Upper lobe of right lung (tissue), 1 donor: ENCODE measurements at regions not wholly inside any gene's neighbourhood (a gene's known extent, or its start where the extent isn't known, plus 50 kb on each side); places are given as distances from the start of the nearest gene placed in this dataset.

Experiments used
- ATAC-seq: fragments of 200-7000 bp; cut with Tn5 transposase; one replicate; pipeline ENCODE4 v1.9.1; 2020; ENCODE audit warnings: mild to moderate bottlenecking, moderate library complexity
- DNase-seq: peaks from one replicate; pipeline ENCODE4 v3.0.0-alpha.2; 2020
- H3K27ac ChIP-seq: fragments of 200-600 bp; one replicate; pipeline ENCODE4 v1.8.0; 2022
- H3K27me3 ChIP-seq: fragments of 200-600 bp; one replicate; pipeline ENCODE4 v1.8.0; 2022; ENCODE audit warnings: mild to moderate bottlenecking
- H3K36me3 ChIP-seq: fragments of 200-600 bp; one replicate; pipeline ENCODE4 v1.8.0; 2022
- H3K4me1 ChIP-seq: fragments of 200-600 bp; one replicate; pipeline ENCODE4 v1.8.0; 2022
- H3K4me3 ChIP-seq: fragments of 200-600 bp; one replicate; pipeline ENCODE4 v1.8.0; 2022; ENCODE audit warnings: mild to moderate bottlenecking
- H3K9me3 ChIP-seq: fragments of 200-600 bp; one replicate; pipeline ENCODE4 v1.8.0; 2022
- CTCF ChIP-seq: fragments of 200-600 bp; IDR thresholded peaks from one replicate; pipeline ENCODE4 v1.8.0; 2022; ENCODE audit warnings: antibody characterized with exemption
- intact Hi-C: fragments of 100-400 bp; cut with DNase I; formaldehyde crosslinking; loops from one replicate; pipeline ENCODE4 v1.11.0; 2022
- donor health status: DM: no; HTN: yes; CAD: no; lungs with severe emphysema.

GRCh38 chr4:119940557-119940956, 126.1 kb downstream of the MAD2L1 start:
- Histone ChIP-seq H3K27ac (no peak overlapping the region), H3K4me3 (no peak overlapping the region), H3K36me3 (no peaks in the 10 kb centered on the region), H3K9me3 (no peaks in the 10 kb centered on the region), H3K4me1 (no peaks in the 10 kb centered on the region), H3K27me3 (no peaks in the 10 kb centered on the region)
- no peak for TF ChIP-seq CTCF
- DNase-seq, result no peak
- intact Hi-C loops, result no loop called here
- ATAC-seq, result no peak

GRCh38 chr4:119939071-119939995, 127.3 kb downstream of the MAD2L1 start:
- no peak for ATAC-seq
- TF ChIP-seq CTCF, result no peak
- intact Hi-C loops, result no loop called here
- no peak overlapping the region for H3K4me3 ChIP-seq
- no peaks in the 10 kb centered on the region for H3K9me3 ChIP-seq
- H3K4me1 ChIP-seq, result no peaks in the 10 kb centered on the region
- no peak for DNase-seq
- H3K27me3 ChIP-seq, result no peaks in the 10 kb centered on the region
- H3K27ac ChIP-seq, result no peak overlapping the region
- H3K36me3 ChIP-seq, result no peaks in the 10 kb centered on the region

GRCh38 chr4:119937746-119938145, 128.9 kb downstream of the MAD2L1 start:
- no peak for DNase-seq
- H3K4me1 ChIP-seq, result no peaks in the 10 kb centered on the region
- H3K36me3 ChIP-seq, result no peaks in the 10 kb centered on the region
- no peak for TF ChIP-seq CTCF
- no peaks in the 10 kb centered on the region for H3K9me3 ChIP-seq
- intact Hi-C loops, result no loop called here
- H3K4me3 ChIP-seq, result no peak overlapping the region
- H3K27ac ChIP-seq, result no peak overlapping the region
- H3K27me3 ChIP-seq, result no peaks in the 10 kb centered on the region
- ATAC-seq, result no peak

GRCh38 chr4:119933606-119934005, 133.0 kb downstream of the MAD2L1 start:
- DNase-seq (no peak), ATAC-seq (no peak)
- no peaks in the 10 kb centered on the region for H3K36me3 ChIP-seq
- no peak overlapping the region for H3K27ac ChIP-seq
- intact Hi-C loops, result no loop called here
- H3K9me3 ChIP-seq, result no peaks in the 10 kb centered on the region
- no peak overlapping the region for H3K4me3 ChIP-seq
- TF ChIP-seq CTCF, result no peak
- no peaks in the 10 kb centered on the region for H3K27me3 ChIP-seq
- H3K4me1 ChIP-seq, result no peaks in the 10 kb centered on the region

GRCh38 chr4:119932277-119932676, 134.4 kb downstream of the MAD2L1 start:
- H3K36me3 ChIP-seq, result no peaks in the 10 kb centered on the region
- no peaks in the 10 kb centered on the region for H3K9me3 ChIP-seq
- DNase-seq (no peak), ATAC-seq (no peak)
- H3K27ac ChIP-seq, result no peak overlapping the region
- H3K4me1 ChIP-seq, result no peaks in the 10 kb centered on the region
- no peaks in the 10 kb centered on the region for H3K27me3 ChIP-seq
- H3K4me3 ChIP-seq, result no peak overlapping the region
- TF ChIP-seq CTCF, result no peak
- intact Hi-C loops, result no loop called here
